LNCaP clone FGC (cell line): ENCODE measurements at regions not wholly inside any gene's neighbourhood (a gene's known extent, or its start where the extent isn't known, plus 50 kb on each side); places are given as distances from the start of the nearest gene placed in this dataset.
"Not testable (repeated sequence)": the region's sequence is repeated elsewhere in the genome, so short reads cannot be mapped to it uniquely, and the experiment has no call there.

Experiments
- DNase-seq: peaks from one replicate; pipeline ENCODE4 v3.0.0-alpha.2; 2011; ENCODE audit warnings: low read depth
- H3K4me3 ChIP-seq: 2 replicates; pipeline ENCODE4 v1.5.1; 2011; ENCODE audit warnings: mild to moderate bottlenecking, low read depth, low read length, control low read depth
- TF ChIP-seq, protein P1 (sequence below): IDR thresholded peaks from 2 replicates; pipeline ENCODE4 v1.5.1; 2012; ENCODE audit warnings: mild to moderate bottlenecking; ENCODE audit not compliant: control insufficient read depth, insufficient read depth; ENCODE audit errors: extremely low read depth

DNA sequence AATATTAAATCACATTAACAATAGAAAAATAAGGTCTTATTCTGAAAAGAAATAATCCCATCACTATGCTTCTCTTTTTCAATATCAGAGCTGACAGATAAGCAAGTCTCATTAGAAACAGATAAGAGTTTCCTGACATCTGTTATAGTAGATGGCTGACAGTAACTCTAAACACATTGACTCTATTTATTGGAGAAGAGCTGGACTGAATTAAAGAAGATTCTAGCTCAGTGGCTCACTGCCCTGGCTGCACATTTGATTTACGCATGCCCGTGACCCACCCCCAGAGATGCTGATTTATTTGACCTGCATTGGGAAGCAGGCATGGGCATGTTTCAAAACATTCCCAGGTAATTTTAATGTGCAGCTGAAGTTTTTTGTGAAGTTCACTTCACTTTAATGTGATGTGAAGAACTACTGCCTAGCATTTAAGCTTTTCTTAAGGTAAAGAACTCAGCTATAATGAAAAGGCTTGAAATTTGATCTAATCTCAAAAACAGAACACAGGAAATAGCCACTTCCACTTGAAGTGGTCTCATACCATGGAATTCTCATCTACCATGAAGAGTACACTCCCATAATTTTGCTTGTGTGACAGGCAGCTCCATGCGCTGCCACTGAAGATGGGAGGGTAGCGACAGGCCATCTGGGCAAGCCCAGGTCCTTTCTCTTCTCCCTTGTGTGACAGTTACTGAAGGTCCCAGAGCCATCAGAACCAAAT lies 162.3 kb downstream of the TPBG start:
- no peak overlapping the region for H3K4me3 ChIP-seq
- TF ChIP-seq, protein P1, sequence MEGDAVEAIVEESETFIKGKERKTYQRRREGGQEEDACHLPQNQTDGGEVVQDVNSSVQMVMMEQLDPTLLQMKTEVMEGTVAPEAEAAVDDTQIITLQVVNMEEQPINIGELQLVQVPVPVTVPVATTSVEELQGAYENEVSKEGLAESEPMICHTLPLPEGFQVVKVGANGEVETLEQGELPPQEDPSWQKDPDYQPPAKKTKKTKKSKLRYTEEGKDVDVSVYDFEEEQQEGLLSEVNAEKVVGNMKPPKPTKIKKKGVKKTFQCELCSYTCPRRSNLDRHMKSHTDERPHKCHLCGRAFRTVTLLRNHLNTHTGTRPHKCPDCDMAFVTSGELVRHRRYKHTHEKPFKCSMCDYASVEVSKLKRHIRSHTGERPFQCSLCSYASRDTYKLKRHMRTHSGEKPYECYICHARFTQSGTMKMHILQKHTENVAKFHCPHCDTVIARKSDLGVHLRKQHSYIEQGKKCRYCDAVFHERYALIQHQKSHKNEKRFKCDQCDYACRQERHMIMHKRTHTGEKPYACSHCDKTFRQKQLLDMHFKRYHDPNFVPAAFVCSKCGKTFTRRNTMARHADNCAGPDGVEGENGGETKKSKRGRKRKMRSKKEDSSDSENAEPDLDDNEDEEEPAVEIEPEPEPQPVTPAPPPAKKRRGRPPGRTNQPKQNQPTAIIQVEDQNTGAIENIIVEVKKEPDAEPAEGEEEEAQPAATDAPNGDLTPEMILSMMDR: no peak
- no peak for DNase-seq

GRCh38 chr6:82529960-82530460 lies 166.4 kb downstream of the TPBG start:
- H3K4me3 ChIP-seq, DNase-seq: not testable (repeated sequence)

GRCh38 chr6:82534876-82535275 lies 171.3 kb downstream of the TPBG start:
- no peak for DNase-seq
- no peak overlapping the region for H3K4me3 ChIP-seq
- TF ChIP-seq, protein P1: no peak

DNA sequence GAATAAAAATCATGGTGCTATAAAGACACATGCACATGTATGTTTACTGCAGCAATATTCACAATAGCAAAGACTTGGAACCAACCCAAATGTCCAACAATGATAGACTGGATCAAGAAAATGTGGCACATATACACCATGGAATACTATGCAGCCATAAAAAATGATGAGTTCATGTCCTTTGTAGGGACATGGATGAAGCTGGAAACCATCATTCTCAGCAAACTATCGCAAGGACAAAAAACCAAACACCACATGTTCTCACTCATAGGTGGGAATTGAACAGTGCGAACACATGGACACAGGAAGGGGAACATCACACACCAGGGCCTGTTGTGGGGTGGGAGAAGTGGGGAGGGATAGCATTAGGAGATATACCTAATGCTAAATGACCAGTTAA lies 185.9 kb downstream of the TPBG start:
- not testable (repeated sequence) for DNase-seq, H3K4me3 ChIP-seq

DNA sequence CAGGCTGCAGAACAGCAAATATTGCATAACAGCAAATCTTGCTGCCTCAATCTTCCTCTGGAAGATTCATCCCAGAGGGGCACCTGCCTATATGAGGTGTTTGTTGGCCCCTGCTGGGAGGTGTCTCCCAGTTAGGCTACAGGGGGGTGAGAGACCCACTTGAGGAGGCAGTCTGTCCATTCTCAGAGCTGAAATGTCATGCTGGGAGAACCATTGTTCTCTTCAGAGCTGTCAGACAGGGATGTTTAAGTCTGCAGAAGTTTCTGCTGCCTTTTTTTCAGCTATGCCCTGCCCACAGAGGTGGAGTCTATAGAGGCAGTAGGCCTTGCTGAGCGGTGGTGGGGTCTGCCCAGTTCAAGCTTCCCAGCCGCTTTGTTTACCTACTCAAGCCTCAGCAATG lies 187.7 kb downstream of the TPBG start:
- DNase-seq, H3K4me3 ChIP-seq: not testable (repeated sequence)

- TF ChIP-seq, protein P1: no peak
- H3K4me3 ChIP-seq: no peak overlapping the region
- DNase-seq: no peak
Observed at GRCh38 chr6:82551831-82552230, 188.2 kb downstream of the TPBG start.

DNA sequence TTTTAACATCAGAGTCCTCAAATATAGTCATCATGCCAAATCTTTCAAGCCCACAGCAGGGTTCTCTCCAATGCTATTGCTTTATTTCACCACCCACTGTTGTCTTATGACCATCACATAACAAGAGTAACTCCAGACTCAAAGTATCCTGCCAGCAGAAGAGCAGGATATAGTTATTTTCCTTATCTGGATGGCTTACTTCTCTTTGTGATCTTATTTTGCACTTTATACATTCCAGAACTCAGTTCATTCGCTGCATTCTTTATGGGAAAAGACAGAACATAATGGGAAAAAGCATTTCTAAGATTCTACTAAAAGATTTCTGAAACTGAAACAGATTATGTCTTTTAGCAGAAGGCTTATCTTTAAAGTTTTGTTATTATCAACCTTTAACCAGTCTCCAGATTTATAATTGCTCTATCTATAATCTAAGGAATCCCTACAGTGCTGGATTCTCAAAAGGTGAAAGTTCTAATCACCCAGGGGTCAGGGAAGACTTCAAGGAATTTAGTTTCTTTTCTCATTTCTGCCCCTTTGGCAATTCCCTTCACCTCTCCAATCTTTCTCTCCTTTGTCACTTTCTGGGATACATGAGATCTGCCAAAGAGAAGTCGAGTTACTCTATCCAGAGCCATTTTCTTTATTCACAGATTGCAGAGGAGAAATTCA lies 190.4 kb downstream of the TPBG start:
- H3K4me3 ChIP-seq: no peak overlapping the region
- TF ChIP-seq, protein P1: no peak
- no peak for DNase-seq

- TF ChIP-seq, protein P1: no peak
- DNase-seq: no peak
- no peak overlapping the region for H3K4me3 ChIP-seq
Observed at GRCh38 chr6:82554666-82555065, 191.0 kb downstream of the TPBG start.
